ENCODE measurements at regions not wholly inside any gene's neighbourhood (a gene's known extent, or its start where the extent isn't known, plus 50 kb on each side); places are given as distances from the start of the nearest gene placed in this dataset.

- no peak for TF ChIP-seq POLR2AphosphoS5 (IDR thresholded peaks at IDR 0.05)
- no peak for TF ChIP-seq CTCF (IDR thresholded peaks at IDR 0.05)
Observed at GRCh38 chr15:93271871-93272270, 182.9 kb upstream of the RGMA start.
